ENCODE measurements at regions not wholly inside any gene's neighbourhood (a gene's known extent, or its start where the extent isn't known, plus 50 kb on each side); places are given as distances from the start of the nearest gene placed in this dataset.
"Not testable (repeated sequence)": the region's sequence is repeated elsewhere in the genome, so short reads cannot be mapped to it uniquely, and the experiment has no call there.

DNA sequence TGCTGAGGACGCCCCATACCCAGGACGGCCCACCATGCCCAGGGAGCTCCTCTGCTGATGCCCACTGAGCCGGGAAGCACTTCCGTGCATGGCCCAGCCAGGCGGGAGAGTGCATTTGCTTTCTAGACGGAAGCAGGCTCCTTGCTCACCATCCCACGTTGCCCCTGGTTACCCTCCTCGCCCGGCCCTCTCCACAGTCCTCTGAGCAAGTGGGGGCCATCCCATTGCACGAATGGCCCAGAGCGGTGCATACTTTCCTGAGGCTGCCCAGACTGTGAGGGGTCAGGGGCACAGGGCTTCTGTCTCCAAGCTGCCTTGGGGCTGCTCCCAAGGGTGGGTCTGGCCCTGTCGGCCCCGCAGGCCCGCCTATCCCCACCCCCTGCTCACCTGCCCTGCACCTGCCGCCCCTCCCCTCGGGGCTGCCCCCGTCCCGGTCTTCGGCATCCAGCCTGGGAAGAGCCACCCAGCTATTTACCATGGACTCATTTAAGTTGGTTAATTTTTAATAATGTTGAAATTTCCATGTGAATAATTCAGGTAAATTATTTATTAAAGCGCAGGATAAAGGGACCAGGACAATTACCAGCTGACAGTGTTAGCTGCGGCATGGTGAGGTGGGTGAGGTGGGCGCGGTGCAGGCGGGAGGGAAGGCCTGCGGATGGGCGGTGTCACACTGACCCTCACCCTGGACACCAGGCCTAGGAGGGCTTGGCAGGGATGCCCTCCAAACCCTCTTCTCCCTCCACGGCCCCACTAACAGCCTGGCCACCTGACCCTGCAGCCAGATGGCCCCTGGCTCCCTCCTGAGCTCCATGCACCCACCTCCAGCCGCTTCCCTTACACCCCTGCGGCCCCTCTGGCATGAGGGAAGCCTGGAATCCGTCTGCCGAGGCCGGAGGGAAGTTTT is 104.4 kb downstream of the MICALL2 start:
- no peaks in the 10 kb centered on the region for H3K79me2 ChIP-seq (ENCODE audit: low read depth)
- H3K4me3 ChIP-seq: no peak overlapping the region
- no peaks in the 10 kb centered on the region for H3K9me3 ChIP-seq (ENCODE audit: insufficient read depth, low read depth)
- no peaks in the 10 kb centered on the region for H4K20me1 ChIP-seq (ENCODE audit: insufficient read depth)
- intact Hi-C loops (cut with micrococcal nuclease; ENCODE audit: unreplicated experiment): loop anchor here (5.0 kb wide), 1 partner anchor 103 kb away; no protein-coding TSS in a partner anchor
- H2AFZ ChIP-seq: no peak overlapping the region
- no peaks in the 10 kb centered on the region for H3K36me3 ChIP-seq (ENCODE audit: low read depth)
- no peaks in the 10 kb centered on the region for H3K4me1 ChIP-seq (replicated peaks; ENCODE audit: insufficient read depth)
- no peaks in the 10 kb centered on the region for H3F3A ChIP-seq (ENCODE audit: insufficient read depth, low read depth)
- no peak for DNase-seq
- TF ChIP-seq EZH2 (IDR thresholded peaks at IDR 0.05; ENCODE audit: low read depth): peak; percentile 71; the same call in 1 of the 2 replicates
- TF ChIP-seq CTCF (conservative IDR thresholded peaks at IDR 0.05): no peak
- peaks cover 67% of the 10 kb centered on the region for H3K27me3 ChIP-seq (ENCODE audit: insufficient read depth, low read depth)
- no peak overlapping the region for H3K27ac ChIP-seq
- H3K9me2 ChIP-seq (ENCODE audit: insufficient read depth): no peaks in the 10 kb centered on the region
- ChIA-PET POLR2A (ENCODE audit: unreplicated experiment) (no interaction called here), CTCF (no interaction called here)
- BruUV-seq (replicated peaks): no TSS peak
- no peak overlapping the region for H3K4me2 ChIP-seq

DNA sequence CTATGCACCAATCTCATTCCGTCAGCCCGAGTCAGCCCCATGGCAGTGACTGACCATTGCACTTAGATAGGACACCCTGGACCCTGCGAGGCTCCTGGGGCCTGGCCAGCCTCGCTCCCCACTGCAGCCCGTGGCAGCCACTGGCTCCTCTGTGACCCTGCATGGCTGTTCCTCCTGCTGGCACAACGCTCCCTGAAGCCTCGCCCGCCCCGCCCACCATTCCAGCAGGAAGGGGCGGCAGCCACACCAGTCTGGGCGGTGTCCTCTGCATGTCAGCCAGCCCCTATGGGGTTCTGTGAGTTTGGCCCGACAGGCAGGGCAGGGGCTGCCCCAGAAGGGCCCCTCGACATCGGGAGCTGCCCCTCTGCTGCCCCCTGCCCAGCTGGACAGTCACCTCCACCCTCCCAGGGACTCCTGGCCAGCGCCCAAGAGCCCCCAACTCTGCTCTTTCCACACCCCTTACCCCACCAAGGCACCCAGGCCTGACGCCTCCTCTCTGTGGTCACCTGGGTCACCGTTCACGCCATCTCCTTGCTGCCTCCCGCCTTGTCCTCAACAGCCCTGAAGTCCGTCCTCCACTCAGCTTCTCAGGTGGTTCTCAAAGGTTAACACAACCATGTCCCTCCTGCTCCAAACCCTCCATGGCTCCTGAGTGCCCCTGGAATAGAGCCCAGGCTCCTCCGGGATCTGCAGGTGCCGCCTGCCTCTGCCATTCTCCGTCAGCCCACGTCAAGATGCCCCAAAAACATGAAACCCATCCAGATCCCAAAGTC is 103.5 kb downstream of the MICALL2 start:
- H4K20me1 ChIP-seq (ENCODE audit: insufficient read depth): no peaks in the 10 kb centered on the region
- H3K36me3 ChIP-seq (ENCODE audit: low read depth): no peaks in the 10 kb centered on the region
- intact Hi-C loops (cut with micrococcal nuclease; ENCODE audit: unreplicated experiment): no loop called here
- CTCF ChIA-PET: interaction anchor here (0.5 kb wide), 1 partner anchor 75 kb away, joined by 4 read pairs; no protein-coding TSS in a partner anchor
- H3K4me1 ChIP-seq (replicated peaks; ENCODE audit: insufficient read depth): no peaks in the 10 kb centered on the region
- POLR2A ChIA-PET (ENCODE audit: unreplicated experiment): no interaction called here
- H3K4me2 ChIP-seq: no peak overlapping the region
- no TSS peak for BruUV-seq (replicated peaks)
- no peaks in the 10 kb centered on the region for H3K9me2 ChIP-seq (ENCODE audit: insufficient read depth)
- no peaks in the 10 kb centered on the region for H3K79me2 ChIP-seq (ENCODE audit: low read depth)
- H3K27ac ChIP-seq: no peak overlapping the region
- H3K4me3 ChIP-seq: no peak overlapping the region
- no peak for TF ChIP-seq CTCF (conservative IDR thresholded peaks at IDR 0.05)
- no peak for TF ChIP-seq EZH2 (IDR thresholded peaks at IDR 0.05; ENCODE audit: low read depth)
- H3K27me3 ChIP-seq (ENCODE audit: insufficient read depth, low read depth): peaks cover 61% of the 10 kb centered on the region
- no peak overlapping the region for H2AFZ ChIP-seq
- H3F3A ChIP-seq (ENCODE audit: insufficient read depth, low read depth): no peaks in the 10 kb centered on the region
- H3K9me3 ChIP-seq (ENCODE audit: insufficient read depth, low read depth): no peaks in the 10 kb centered on the region
- DNase-seq: peak in 1 of 2 experiments; percentile 35

- POLR2A ChIA-PET (ENCODE audit: unreplicated experiment); H3K27ac ChIP-seq; H3K79me2 ChIP-seq (ENCODE audit: low read depth); DNase-seq; H3K4me2 ChIP-seq; H3K9me3 ChIP-seq (ENCODE audit: insufficient read depth, low read depth); H3K4me3 ChIP-seq; H3F3A ChIP-seq (ENCODE audit: insufficient read depth, low read depth); H2AFZ ChIP-seq; CTCF ChIA-PET; H3K9me2 ChIP-seq (ENCODE audit: insufficient read depth); H4K20me1 ChIP-seq (ENCODE audit: insufficient read depth); H3K36me3 ChIP-seq (ENCODE audit: low read depth); H3K4me1 ChIP-seq (replicated peaks; ENCODE audit: insufficient read depth); BruUV-seq (replicated peaks); intact Hi-C loops (cut with micrococcal nuclease; ENCODE audit: unreplicated experiment): not testable (repeated sequence)
- peaks cover 55% of the 10 kb centered on the region for H3K27me3 ChIP-seq (ENCODE audit: insufficient read depth, low read depth)
These were observed 102.4 kb downstream of the MICALL2 start for GRCh38 chr7:1356853-1357252.

DNA sequence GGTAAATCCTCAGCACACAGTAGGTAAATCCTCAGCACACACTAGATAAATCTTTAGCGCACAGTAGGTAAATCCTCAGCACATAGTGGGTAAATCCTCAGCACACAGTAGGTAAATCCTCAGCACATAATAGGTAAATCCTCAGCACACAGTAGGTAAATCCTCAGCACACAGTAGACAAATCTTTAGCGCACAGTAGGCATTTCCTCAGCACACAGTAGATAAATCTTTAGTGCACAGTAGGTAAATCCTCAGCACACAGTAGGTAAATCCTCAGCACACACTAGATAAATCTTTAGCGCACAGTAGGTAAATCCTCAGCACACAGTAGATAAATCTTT is 102.0 kb downstream of the MICALL2 start:
- H3K4me1 ChIP-seq (replicated peaks; ENCODE audit: insufficient read depth); H3K4me2 ChIP-seq; H3K79me2 ChIP-seq (ENCODE audit: low read depth); H3K9me3 ChIP-seq (ENCODE audit: insufficient read depth, low read depth); H3K4me3 ChIP-seq; H3F3A ChIP-seq (ENCODE audit: insufficient read depth, low read depth); H3K36me3 ChIP-seq (ENCODE audit: low read depth); intact Hi-C loops (cut with micrococcal nuclease; ENCODE audit: unreplicated experiment); BruUV-seq (replicated peaks); CTCF ChIA-PET; H4K20me1 ChIP-seq (ENCODE audit: insufficient read depth); POLR2A ChIA-PET (ENCODE audit: unreplicated experiment); H3K27ac ChIP-seq; H2AFZ ChIP-seq; DNase-seq; H3K9me2 ChIP-seq (ENCODE audit: insufficient read depth): not testable (repeated sequence)
- peaks cover 54% of the 10 kb centered on the region for H3K27me3 ChIP-seq (ENCODE audit: insufficient read depth, low read depth)

Data from PC-9 (cell line).